HepG2 (cell line): ENCODE measurements at regions not wholly inside any gene's neighbourhood (a gene's known extent, or its start where the extent isn't known, plus 50 kb on each side); places are given as distances from the start of the nearest gene placed in this dataset.

ENCODE experiments used
- ATF3 ChIP-seq: sonication (generic); formaldehyde crosslinking; IDR thresholded peaks from 2 replicates; pipeline ENCODE4 v1.4.0; 2020; ENCODE audit warnings: missing genetic modification reagents
- FOXO1 ChIP-seq: sonication (generic); formaldehyde crosslinking; IDR thresholded peaks from 2 replicates; pipeline ENCODE4 v1.4.0; 2020; ENCODE audit warnings: missing genetic modification reagents
- FOXP1 ChIP-seq, 2 experiments: fragments of 450-650 bp in 1 of 2; IDR thresholded peaks; 2 replicates each; pipeline ENCODE4 v1.6.1; 2017 to 2018; ENCODE audit warnings: antibody characterized with exemption in 1 of 2
- GPN1 ChIP-seq: sonication (generic); formaldehyde crosslinking; IDR thresholded peaks from 2 replicates; pipeline ENCODE4 v1.5.1; 2020; ENCODE audit warnings: missing genetic modification reagents, borderline replicate concordance
- HDAC2 ChIP-seq: sonication (generic); formaldehyde crosslinking; IDR thresholded peaks from 2 replicates; pipeline ENCODE4 v1.4.0; 2020; ENCODE audit warnings: missing genetic modification reagents
- MAFK ChIP-seq, 2 experiments: IDR thresholded peaks in 1 of 2; conservative IDR thresholded peaks in 1 of 2; 2 replicates each; pipeline ENCODE4 v1.6.1; 2011; ENCODE audit warnings: improper control_type of control experiment in 2 of 2, low read length in 2 of 2
- MBD4 ChIP-seq: IDR thresholded peaks from 2 replicates; pipeline ENCODE4 v1.6.1; 2012; ENCODE audit warnings: low read length, inconsistent platforms, borderline replicate concordance
- RFXAP ChIP-seq: sonication (generic); formaldehyde crosslinking; IDR thresholded peaks from 2 replicates; pipeline ENCODE4 v1.4.0; 2020; ENCODE audit warnings: missing genetic modification reagents, borderline replicate concordance
- RNF219 ChIP-seq: sonication (generic); formaldehyde crosslinking; IDR thresholded peaks from 2 replicates; pipeline ENCODE4 v1.5.0; 2020; ENCODE audit warnings: mild to moderate bottlenecking, missing genetic modification reagents
- SMAD3 ChIP-seq: sonication (generic); formaldehyde crosslinking; IDR thresholded peaks from 2 replicates; pipeline ENCODE4 v1.4.0; 2020; ENCODE audit warnings: missing genetic modification reagents
- SRY ChIP-seq: sonication (generic); formaldehyde crosslinking; IDR thresholded peaks from 2 replicates; pipeline ENCODE4 v1.8.0; 2022; ENCODE audit warnings: mild to moderate bottlenecking, missing genetic modification reagents
- SUZ12 ChIP-seq: fragments of 150-350 bp; IDR thresholded peaks from 2 replicates; pipeline ENCODE4 v1.6.1; 2014; ENCODE audit warnings: low read depth, low read length
- TCF7L2 ChIP-seq: IDR thresholded peaks from 2 replicates; pipeline ENCODE4 v1.6.1; 2011; ENCODE audit warnings: mild to moderate bottlenecking, low read depth, low read length, moderate library complexity
- THAP11 ChIP-seq: IDR thresholded peaks from 2 replicates; pipeline ENCODE4 v1.6.1; 2016; ENCODE audit warnings: missing biosample characterization, missing genetic modification reagents
- ZFP1 ChIP-seq: IDR thresholded peaks from 2 replicates; pipeline ENCODE4 v1.6.1; 2016
- TF ChIP-seq, protein P1 (sequence below): sonication (generic); formaldehyde crosslinking; IDR thresholded peaks from 2 replicates; pipeline ENCODE4 v1.4.0; 2020; ENCODE audit warnings: low read depth, mild to moderate bottlenecking, missing genetic modification reagents
- TF ChIP-seq, protein P2 (sequence below): sonication (generic); formaldehyde crosslinking; IDR thresholded peaks from 2 replicates; pipeline ENCODE4 v1.8.1; 2023; ENCODE audit warnings: missing genetic modification reagents, mild to moderate bottlenecking, borderline replicate concordance
- TF ChIP-seq, protein P3 (sequence below): sonication (generic); formaldehyde crosslinking; IDR thresholded peaks from one replicate; pipeline ENCODE4 v1.5.1; 2020; ENCODE audit warnings: mild to moderate bottlenecking, missing genetic modification reagents; ENCODE audit errors: not compliant biosample characterization

- TF ChIP-seq, protein P1, sequence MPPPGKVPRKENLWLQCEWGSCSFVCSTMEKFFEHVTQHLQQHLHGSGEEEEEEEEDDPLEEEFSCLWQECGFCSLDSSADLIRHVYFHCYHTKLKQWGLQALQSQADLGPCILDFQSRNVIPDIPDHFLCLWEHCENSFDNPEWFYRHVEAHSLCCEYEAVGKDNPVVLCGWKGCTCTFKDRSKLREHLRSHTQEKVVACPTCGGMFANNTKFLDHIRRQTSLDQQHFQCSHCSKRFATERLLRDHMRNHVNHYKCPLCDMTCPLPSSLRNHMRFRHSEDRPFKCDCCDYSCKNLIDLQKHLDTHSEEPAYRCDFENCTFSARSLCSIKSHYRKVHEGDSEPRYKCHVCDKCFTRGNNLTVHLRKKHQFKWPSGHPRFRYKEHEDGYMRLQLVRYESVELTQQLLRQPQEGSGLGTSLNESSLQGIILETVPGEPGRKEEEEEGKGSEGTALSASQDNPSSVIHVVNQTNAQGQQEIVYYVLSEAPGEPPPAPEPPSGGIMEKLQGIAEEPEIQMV (CRISPR knock-in tag), result no peak
- TF ChIP-seq THAP11 (CRISPR knock-in tag), result peak; percentile 34; the same call in 1 of the 2 replicates
- TF ChIP-seq, protein P2, sequence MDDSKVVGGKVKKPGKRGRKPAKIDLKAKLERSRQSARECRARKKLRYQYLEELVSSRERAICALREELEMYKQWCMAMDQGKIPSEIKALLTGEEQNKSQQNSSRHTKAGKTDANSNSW (CRISPR knock-in tag), result no peak
- TF ChIP-seq GPN1 (CRISPR knock-in tag), result no peak
- no peak for TF ChIP-seq ATF3 (CRISPR knock-in tag)
- 0 out of 2 replicates have a peak, but pooled peaks have one; percentile 19 for TF ChIP-seq FOXO1
- no peak for TF ChIP-seq SRY (CRISPR knock-in tag)
- TF ChIP-seq, protein P3, sequence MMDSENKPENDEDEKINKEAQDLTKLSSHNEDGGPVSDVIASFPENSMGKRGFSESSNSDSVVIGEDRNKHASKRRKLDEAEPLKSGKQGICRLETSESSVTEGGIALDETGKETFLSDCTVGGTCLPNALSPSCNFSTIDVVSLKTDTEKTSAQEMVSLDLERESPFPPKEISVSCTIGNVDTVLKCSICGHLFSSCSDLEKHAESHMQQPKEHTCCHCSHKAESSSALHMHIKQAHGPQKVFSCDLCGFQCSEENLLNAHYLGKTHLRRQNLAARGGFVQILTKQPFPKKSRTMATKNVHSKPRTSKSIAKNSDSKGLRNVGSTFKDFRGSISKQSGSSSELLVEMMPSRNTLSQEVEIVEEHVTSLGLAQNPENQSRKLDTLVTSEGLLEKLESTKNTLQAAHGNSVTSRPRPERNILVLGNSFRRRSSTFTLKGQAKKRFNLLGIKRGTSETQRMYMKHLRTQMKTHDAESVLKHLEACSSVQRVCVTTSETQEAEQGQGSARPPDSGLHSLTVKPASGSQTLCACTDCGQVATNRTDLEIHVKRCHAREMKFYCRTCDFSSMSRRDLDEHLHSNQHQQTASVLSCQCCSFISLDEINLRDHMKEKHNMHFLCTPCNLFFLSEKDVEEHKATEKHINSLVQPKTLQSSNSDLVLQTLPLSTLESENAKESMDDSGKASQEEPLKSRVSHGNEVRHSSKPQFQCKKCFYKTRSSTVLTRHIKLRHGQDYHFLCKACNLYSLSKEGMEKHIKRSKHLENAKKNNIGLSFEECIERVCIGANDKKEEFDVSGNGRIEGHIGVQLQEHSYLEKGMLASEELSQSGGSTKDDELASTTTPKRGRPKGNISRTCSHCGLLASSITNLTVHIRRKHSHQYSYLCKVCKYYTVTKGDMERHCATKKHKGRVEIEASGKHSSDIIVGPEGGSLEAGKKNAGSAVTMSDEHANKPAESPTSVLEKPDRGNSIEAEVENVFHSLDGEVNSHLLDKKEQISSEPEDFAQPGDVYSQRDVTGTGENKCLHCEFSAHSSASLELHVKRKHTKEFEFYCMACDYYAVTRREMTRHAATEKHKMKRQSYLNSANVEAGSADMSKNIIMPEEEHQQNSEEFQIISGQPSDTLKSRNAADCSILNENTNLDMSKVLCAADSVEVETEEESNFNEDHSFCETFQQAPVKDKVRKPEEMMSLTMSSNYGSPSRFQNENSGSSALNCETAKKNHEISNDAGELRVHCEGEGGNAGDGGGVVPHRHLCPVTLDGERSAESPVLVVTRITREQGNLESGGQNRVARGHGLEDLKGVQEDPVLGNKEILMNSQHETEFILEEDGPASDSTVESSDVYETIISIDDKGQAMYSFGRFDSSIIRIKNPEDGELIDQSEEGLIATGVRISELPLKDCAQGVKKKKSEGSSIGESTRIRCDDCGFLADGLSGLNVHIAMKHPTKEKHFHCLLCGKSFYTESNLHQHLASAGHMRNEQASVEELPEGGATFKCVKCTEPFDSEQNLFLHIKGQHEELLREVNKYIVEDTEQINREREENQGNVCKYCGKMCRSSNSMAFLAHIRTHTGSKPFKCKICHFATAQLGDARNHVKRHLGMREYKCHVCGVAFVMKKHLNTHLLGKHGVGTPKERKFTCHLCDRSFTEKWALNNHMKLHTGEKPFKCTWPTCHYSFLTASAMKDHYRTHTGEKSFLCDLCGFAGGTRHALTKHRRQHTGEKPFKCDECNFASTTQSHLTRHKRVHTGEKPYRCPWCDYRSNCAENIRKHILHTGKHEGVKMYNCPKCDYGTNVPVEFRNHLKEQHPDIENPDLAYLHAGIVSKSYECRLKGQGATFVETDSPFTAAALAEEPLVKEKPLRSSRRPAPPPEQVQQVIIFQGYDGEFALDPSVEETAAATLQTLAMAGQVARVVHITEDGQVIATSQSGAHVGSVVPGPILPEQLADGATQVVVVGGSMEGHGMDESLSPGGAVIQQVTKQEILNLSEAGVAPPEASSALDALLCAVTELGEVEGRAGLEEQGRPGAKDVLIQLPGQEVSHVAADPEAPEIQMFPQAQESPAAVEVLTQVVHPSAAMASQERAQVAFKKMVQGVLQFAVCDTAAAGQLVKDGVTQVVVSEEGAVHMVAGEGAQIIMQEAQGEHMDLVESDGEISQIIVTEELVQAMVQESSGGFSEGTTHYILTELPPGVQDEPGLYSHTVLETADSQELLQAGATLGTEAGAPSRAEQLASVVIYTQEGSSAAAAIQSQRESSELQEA (CRISPR knock-in tag), result no peak
- no peak for TF ChIP-seq SUZ12
- no peak for TF ChIP-seq ZFP1 (CRISPR knock-in tag)
- TF ChIP-seq RNF219, result no peak
- peak; percentile 68 for TF ChIP-seq HDAC2 (CRISPR knock-in tag)
- TF ChIP-seq MAFK (conservative IDR thresholded peaks at IDR 0.05 in 1 of 2, IDR thresholded peaks at IDR 0.05 in 1 of 2; ENCODE audit: low read length in 2 of 2), result peak in 1 of 2 experiments; percentile 7; a peak in 1 of 4 replicates
- no peak for TF ChIP-seq RFXAP (CRISPR knock-in tag)
- TF ChIP-seq TCF7L2, result peak; percentile 59; the same call in 1 of the 2 replicates
- no peak for TF ChIP-seq FOXP1 (IDR thresholded peaks at IDR 0.05)
- TF ChIP-seq FOXP1 (CRISPR knock-in tag; IDR thresholded peaks at IDR 0.05), result peak; percentile 71; the same call in 1 of the 2 replicates
- TF ChIP-seq MBD4, result no peak
- TF ChIP-seq SMAD3, result 0 out of 2 replicates have a peak, but pooled peaks have one; percentile 37
Observed at GRCh38 chr16:10262377-10263132, 80.3 kb upstream of the GRIN2A start (continued).
